Right atrium auricular region (tissue), 2 donors: ENCODE measurements at regions not wholly inside any gene's neighbourhood (a gene's known extent, or its start where the extent isn't known, plus 50 kb on each side); places are given as distances from the start of the nearest gene placed in this dataset.

Experiments used
- DNase-seq: peaks from one replicate; pipeline ENCODE4 v3.0.0-alpha.2; 2019; ENCODE audit warnings: low spot score
- H3K27ac ChIP-seq, 2 donors: fragments of 200-600 bp; sonication (generic); 1 replicate in 1 of 2; 2 replicates in 1 of 2; pipeline ENCODE4 v1.5.1; 2016 to 2019
- H3K27me3 ChIP-seq, 2 donors: fragments of 200-600 bp; sonication (generic); one replicate each; pipeline versions ENCODE4 v1.5.1 to v1.6.0; 2017 to 2019
- H3K36me3 ChIP-seq: fragments of 200-600 bp; sonication (generic); one replicate; pipeline ENCODE4 v1.5.1; 2016
- H3K4me1 ChIP-seq, 2 donors: fragments of 200-600 bp; sonication (generic); one replicate each; pipeline versions ENCODE4 v1.5.1 to v1.6.0; 2017 to 2019
- H3K4me3 ChIP-seq, 2 donors: fragments of 200-600 bp; sonication (generic); 1 replicate in 1 of 2; 2 replicates in 1 of 2; pipeline ENCODE4 v1.5.1; 2017 to 2019; ENCODE audit warnings: mild to moderate bottlenecking in 1 of 2, moderate library complexity in 1 of 2
- H3K9me3 ChIP-seq, 2 donors: fragments of 200-600 bp; sonication (generic); one replicate each; pipeline ENCODE4 v1.5.1; 2019
- CTCF ChIP-seq, 2 donors: fragments of 200-600 bp; sonication (generic); IDR thresholded peaks; one replicate each; pipeline ENCODE4 v1.5.1; 2019; ENCODE audit warnings: antibody characterized with exemption in 2 of 2

- DNase-seq: no peak
- no peaks in the 10 kb centered on the region for H3K9me3 ChIP-seq
- H3K36me3 ChIP-seq: no peaks in the 10 kb centered on the region
- no peaks in the 10 kb centered on the region for H3K27me3 ChIP-seq
- H3K4me3 ChIP-seq: no peak overlapping the region
- H3K27ac ChIP-seq: no peak overlapping the region
- no peaks in the 10 kb centered on the region for H3K4me1 ChIP-seq
- no peak for TF ChIP-seq CTCF (IDR thresholded peaks at IDR 0.05)
Observed at GRCh38 chr13:69204620-69205019, 903.0 kb upstream of the ATXN8OS start.

- no peak for TF ChIP-seq CTCF (IDR thresholded peaks at IDR 0.05)
- Histone ChIP-seq H3K36me3 (no peaks in the 10 kb centered on the region), H3K9me3 (no peaks in the 10 kb centered on the region)
Observed at GRCh38 chr13:69202996-69203395, 904.6 kb upstream of the ATXN8OS start.

DNA sequence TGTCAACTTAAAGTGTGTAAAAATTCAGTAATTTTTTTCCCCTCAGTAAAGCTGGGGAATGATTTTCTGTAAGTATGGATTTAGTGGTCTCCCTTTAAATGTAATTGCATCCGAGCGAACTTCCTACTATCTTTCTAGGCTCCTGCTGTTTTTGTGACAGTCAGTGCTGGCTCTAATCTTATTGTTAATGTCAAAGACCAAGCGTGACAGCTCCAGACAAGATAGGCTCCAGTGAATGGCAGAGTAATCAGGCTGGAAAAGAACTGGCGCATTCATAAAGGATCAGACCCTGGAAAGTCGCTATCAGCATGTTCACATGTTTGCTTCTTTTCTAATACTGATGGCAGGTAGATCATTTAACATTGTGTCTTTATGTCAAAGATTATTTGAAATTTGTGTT lies 908.0 kb upstream of the ATXN8OS start:
- no peak for DNase-seq
- H3K27ac ChIP-seq: no peak overlapping the region
- no peak for TF ChIP-seq CTCF (IDR thresholded peaks at IDR 0.05)
- H3K36me3 ChIP-seq: no peaks in the 10 kb centered on the region
- H3K4me3 ChIP-seq: no peak overlapping the region
- no peaks in the 10 kb centered on the region for H3K4me1 ChIP-seq
- no peaks in the 10 kb centered on the region for H3K9me3 ChIP-seq
- H3K27me3 ChIP-seq: no peaks in the 10 kb centered on the region

More at GRCh38 chr13:69202996-69203395, 904.6 kb upstream of the ATXN8OS start:
- Histone ChIP-seq H3K27ac (no peak overlapping the region), H3K4me3 (no peak overlapping the region), H3K27me3 (no peaks in the 10 kb centered on the region), H3K4me1 (no peaks in the 10 kb centered on the region)
- DNase-seq: no peak

- TF ChIP-seq CTCF (IDR thresholded peaks at IDR 0.05): no peak
Observed at GRCh38 chr13:69198706-69199105, 908.9 kb upstream of the ATXN8OS start.

DNA sequence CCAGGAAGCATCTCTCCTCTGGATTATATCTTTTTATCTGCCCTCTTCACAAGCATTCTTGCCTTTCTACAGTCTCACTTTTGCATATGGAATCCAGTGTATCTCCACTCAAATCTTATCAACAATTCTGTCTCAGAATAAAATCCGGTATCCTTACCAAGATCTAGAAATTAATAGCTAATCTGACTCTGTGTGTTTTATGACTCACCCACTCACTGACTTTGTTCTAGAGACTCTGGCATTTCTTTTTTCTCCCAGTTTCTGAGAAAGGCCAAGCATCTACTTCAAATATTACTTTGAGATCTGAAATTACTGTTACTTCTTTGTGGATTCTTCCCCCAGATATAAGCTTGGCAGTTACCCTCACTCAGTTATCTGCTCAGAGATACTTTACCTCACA lies 913.5 kb upstream of the ATXN8OS start:
- H3K27me3 ChIP-seq: no peaks in the 10 kb centered on the region
- no peak overlapping the region for H3K4me3 ChIP-seq
- TF ChIP-seq CTCF (IDR thresholded peaks at IDR 0.05): no peak
- no peaks in the 10 kb centered on the region for H3K36me3 ChIP-seq
- H3K9me3 ChIP-seq: no peaks in the 10 kb centered on the region
- no peak overlapping the region for H3K27ac ChIP-seq
- H3K4me1 ChIP-seq: no peaks in the 10 kb centered on the region
- DNase-seq: no peak

More at GRCh38 chr13:69198706-69199105, 908.9 kb upstream of the ATXN8OS start:
- Histone ChIP-seq H3K9me3 (no peaks in the 10 kb centered on the region), H3K4me3 (no peak overlapping the region), H3K27me3 (no peaks in the 10 kb centered on the region), H3K36me3 (no peaks in the 10 kb centered on the region), H3K27ac (no peak overlapping the region), H3K4me1 (no peaks in the 10 kb centered on the region)
- DNase-seq: no peak

DNA sequence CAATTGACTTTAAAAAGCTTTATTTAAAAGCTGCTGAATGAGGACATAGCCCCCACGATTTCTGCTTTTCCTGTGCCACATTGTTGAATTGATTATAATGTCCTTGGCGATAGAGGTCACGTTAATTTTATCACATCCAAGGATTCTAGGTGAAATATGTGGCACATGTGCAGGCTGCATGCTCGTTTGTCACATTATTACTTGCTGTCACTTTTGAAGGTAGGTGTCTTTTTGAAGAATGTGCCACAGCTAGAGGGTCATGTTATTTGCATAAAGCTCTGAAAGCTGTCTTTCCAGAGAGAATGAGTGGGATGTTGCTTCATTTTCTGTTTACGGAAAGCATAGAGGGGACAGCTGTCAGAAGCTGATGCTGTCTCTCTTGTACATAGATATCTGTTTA lies 927.6 kb upstream of the ATXN8OS start:
- Histone ChIP-seq H3K27ac (no peak overlapping the region), H3K27me3 (no peaks in the 10 kb centered on the region), H3K9me3 (no peaks in the 10 kb centered on the region), H3K4me3 (no peak overlapping the region), H3K36me3 (no peaks in the 10 kb centered on the region), H3K4me1 (no peaks in the 10 kb centered on the region)
- DNase-seq: no peak
- no peak for TF ChIP-seq CTCF (IDR thresholded peaks at IDR 0.05)
